Pancreas (tissue), 10 donors: ENCODE measurements at regions not wholly inside any gene's neighbourhood (a gene's known extent, or its start where the extent isn't known, plus 50 kb on each side); places are given as distances from the start of the nearest gene placed in this dataset.

Experiments used
- ATAC-seq, 4 donors: fragments of 200-7000 bp; cut with Tn5 transposase; one replicate each; pipeline versions ENCODE4 v1.8.0 to v1.9.1; 2020; ENCODE audit warnings: mild to moderate bottlenecking in 4 of 4, moderate library complexity in 4 of 4
- DNase-seq, 6 donors: peaks; one replicate each; pipeline ENCODE4 v3.0.0-alpha.2; 2020
- FAIRE-seq: peaks from 2 replicates; lab custom pipeline; 2012; peaks lifted over from hg19 to GRCh38; lab: Jason Lieb, UNC
- H3K27ac ChIP-seq, 4 donors: fragments of 200-600 bp; sonication (generic); 1 replicate in 3 of 4; 2 replicates in 1 of 4; pipeline versions ENCODE4 v1.5.0 to v1.8.0; 2020
- H3K27me3 ChIP-seq, 4 donors: fragments of 200-600 bp; one replicate each; pipeline ENCODE4 v1.8.0; 2021
- H3K36me3 ChIP-seq, 3 donors: fragments of 200-600 bp; sonication (generic) in 1 of 3; one replicate each; pipeline versions ENCODE4 v1.5.0 to v1.8.0; 2020 to 2021
- H3K4me1 ChIP-seq, 3 donors: fragments of 200-600 bp; one replicate each; pipeline ENCODE4 v1.8.0; 2021
- H3K4me3 ChIP-seq, 4 donors: fragments of 200-600 bp; sonication (generic) in 2 of 4; one replicate each; pipeline versions ENCODE4 v1.5.0 to v1.8.0; 2020 to 2021
- H3K9me3 ChIP-seq, 4 donors: fragments of 200-600 bp; one replicate each; pipeline ENCODE4 v1.8.0; 2021
- CTCF ChIP-seq, 4 donors: fragments of 200-600 bp; sonication (generic) in 3 of 4; IDR thresholded peaks; one replicate each; pipeline versions ENCODE4 v1.5.0 to v1.8.0; 2021; ENCODE audit warnings: antibody characterized with exemption in 4 of 4
- WGBS, 2 donors: extraction: QIAGEN DNeasy Blood & Tissue Kit; methylation state at CpG; one replicate each; pipeline ENCODE4 v1.1.7; 2013; 5-methylcytosine and 5-hydroxymethylcytosine counted together
- intact Hi-C, 3 donors: fragments of 100-400 bp; cut with DNase I; formaldehyde crosslinking; loops; one replicate each; pipeline versions ENCODE4 v1.11.1 to v1.14.2; 2022
- donor health status: healthy with polysubstance abuse.
- donor health status: DM: no; HTN: no; CAD: no; lungs with moderate emphysema.
- donor health status: DM: no; HTN: no; CAD: no.
- donor health status: control.
- donor health status: control.
- donor health status: Bipolar disorder and iron deficiency.
- donor health status: DM: yes; HTN: yes; CAD: no.
- donor health status: DM: no; HTN: no; CAD: no.
- donor health status: DM: no; HTN: no; CAD: no.
- donor health status: DM: yes; HTN: yes; CAD: no.

DNA sequence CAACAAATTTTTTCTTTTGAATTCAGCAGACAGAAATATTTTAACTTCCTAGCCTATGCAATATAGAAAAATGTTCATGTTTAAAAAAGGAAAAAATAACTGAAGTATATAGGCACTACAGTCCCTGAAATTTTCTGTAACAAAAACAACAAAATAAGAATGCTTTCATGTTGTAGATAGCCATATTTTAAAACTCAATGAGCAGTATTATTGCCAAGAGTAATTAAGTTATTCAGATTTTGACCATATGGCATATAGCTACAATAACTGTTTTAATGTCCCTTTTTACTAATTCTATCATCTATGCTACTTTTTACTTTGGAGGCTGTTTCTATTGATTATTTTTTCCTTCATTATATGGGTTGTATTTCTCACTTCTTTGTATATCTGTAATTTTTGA is 283.3 kb upstream of the RIMS1 start:
- H3K27me3 ChIP-seq: no peaks in the 10 kb centered on the region
- ATAC-seq (no peak), FAIRE-seq (no peak), DNase-seq (no peak)
- no peak overlapping the region for H3K4me3 ChIP-seq
- no peaks in the 10 kb centered on the region for H3K36me3 ChIP-seq
- no peak overlapping the region for H3K27ac ChIP-seq
- TF ChIP-seq CTCF (IDR thresholded peaks at IDR 0.05): no peak
- intact Hi-C loops: no loop called here
- no peaks in the 10 kb centered on the region for H3K4me1 ChIP-seq
- no peaks in the 10 kb centered on the region for H3K9me3 ChIP-seq

- FAIRE-seq: no peak
- H3K4me1 ChIP-seq: no peaks in the 10 kb centered on the region
- no peak overlapping the region for H3K27ac ChIP-seq
- no peak for DNase-seq
- intact Hi-C loops: no loop called here
- WGBS, 2 donors: 58 to 60% methylated on average over 1 of the region's 1 CpG
- no peak overlapping the region for H3K4me3 ChIP-seq
- no peaks in the 10 kb centered on the region for H3K27me3 ChIP-seq
- H3K9me3 ChIP-seq: no peaks in the 10 kb centered on the region
- TF ChIP-seq CTCF (IDR thresholded peaks at IDR 0.05): no peak
- no peaks in the 10 kb centered on the region for H3K36me3 ChIP-seq
- no peak for ATAC-seq
These were observed 277.7 kb upstream of the RIMS1 start for GRCh38 chr6:71608646-71609045.

- FAIRE-seq: no peak
- DNase-seq: no peak
- Histone ChIP-seq H3K9me3 (no peaks in the 10 kb centered on the region), H3K4me1 (no peaks in the 10 kb centered on the region), H3K4me3 (no peak overlapping the region), H3K27me3 (no peaks in the 10 kb centered on the region), H3K27ac (no peak overlapping the region), H3K36me3 (no peaks in the 10 kb centered on the region)
- ATAC-seq: no peak
- WGBS, 2 donors: 73 to 81% methylated on average over 4 of the region's 4 CpGs
- intact Hi-C loops: no loop called here
- no peak for TF ChIP-seq CTCF (IDR thresholded peaks at IDR 0.05)
These were observed 266.5 kb upstream of the RIMS1 start for GRCh38 chr6:71619836-71620235.

DNA sequence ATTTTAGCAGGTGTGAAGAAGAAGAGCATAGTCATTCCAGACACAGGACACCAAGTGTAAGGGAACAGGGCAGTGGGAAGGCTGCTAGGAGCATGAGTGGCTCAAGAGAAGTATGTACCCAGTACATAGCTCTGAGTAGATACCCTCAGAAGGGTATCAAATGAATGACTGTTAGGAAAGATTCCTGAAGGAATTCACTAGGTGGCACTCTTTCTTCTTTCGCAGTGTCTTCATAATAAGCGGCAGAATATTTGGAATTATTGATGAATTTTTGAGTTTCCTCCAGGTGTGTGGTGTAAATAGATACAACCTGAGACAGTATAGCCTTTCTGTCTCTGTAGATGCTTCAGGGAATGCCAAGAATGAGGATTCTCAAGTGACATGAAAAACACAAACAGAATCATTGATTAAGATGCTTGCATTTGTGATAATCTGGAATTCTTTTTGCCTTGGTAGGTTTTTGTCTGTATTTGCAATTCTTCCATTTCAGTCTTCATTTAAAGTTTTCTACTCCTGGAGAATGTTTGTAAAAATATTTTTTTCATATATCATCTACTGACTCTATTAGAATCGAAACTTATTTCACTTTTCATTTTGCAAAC is 264.3 kb upstream of the RIMS1 start:
- H3K4me3 ChIP-seq: no peak overlapping the region
- no peaks in the 10 kb centered on the region for H3K27me3 ChIP-seq
- no peak for ATAC-seq
- 34 to 35% methylated on average over 3 of the region's 3 CpGs for WGBS, 2 donors
- DNase-seq: no peak
- no peak for TF ChIP-seq CTCF (IDR thresholded peaks at IDR 0.05)
- no peak overlapping the region for H3K27ac ChIP-seq
- FAIRE-seq: no peak
- no peaks in the 10 kb centered on the region for H3K36me3 ChIP-seq
- intact Hi-C loops: no loop called here
- H3K4me1 ChIP-seq: no peaks in the 10 kb centered on the region
- H3K9me3 ChIP-seq: no peaks in the 10 kb centered on the region

GRCh38 chr6:71642120-71642519 is 244.2 kb upstream of the RIMS1 start:
- H3K27me3 ChIP-seq: no peaks in the 10 kb centered on the region
- no peak for TF ChIP-seq CTCF (IDR thresholded peaks at IDR 0.05)
- no peak for ATAC-seq
- DNase-seq: no peak
- WGBS, 2 donors: 31 to 49% methylated on average over 2 of the region's 2 CpGs
- no peak for FAIRE-seq
- H3K4me3 ChIP-seq: no peak overlapping the region
- intact Hi-C loops: no loop called here
- H3K36me3 ChIP-seq: no peaks in the 10 kb centered on the region
- no peak overlapping the region for H3K27ac ChIP-seq
- H3K4me1 ChIP-seq: no peaks in the 10 kb centered on the region
- no peaks in the 10 kb centered on the region for H3K9me3 ChIP-seq
